Stimulated activated CD8-positive, alpha-beta memory T cell treated with anti-CD3 and anti-CD28 coated beads, Interleukin-7, amount 100 ng/mL, for 48 hours (primary cell): ENCODE measurements at regions not wholly inside any gene's neighbourhood (a gene's known extent, or its start where the extent isn't known, plus 50 kb on each side); places are given as distances from the start of the nearest gene placed in this dataset.

ENCODE experiments used
- DNase-seq, 2 donors: peaks; one replicate each; pipeline ENCODE4 v3.0.0-alpha.2; 2020; ENCODE audit warnings: low read depth in 1 of 2; ENCODE audit errors: extremely low read depth in 1 of 2

DNA sequence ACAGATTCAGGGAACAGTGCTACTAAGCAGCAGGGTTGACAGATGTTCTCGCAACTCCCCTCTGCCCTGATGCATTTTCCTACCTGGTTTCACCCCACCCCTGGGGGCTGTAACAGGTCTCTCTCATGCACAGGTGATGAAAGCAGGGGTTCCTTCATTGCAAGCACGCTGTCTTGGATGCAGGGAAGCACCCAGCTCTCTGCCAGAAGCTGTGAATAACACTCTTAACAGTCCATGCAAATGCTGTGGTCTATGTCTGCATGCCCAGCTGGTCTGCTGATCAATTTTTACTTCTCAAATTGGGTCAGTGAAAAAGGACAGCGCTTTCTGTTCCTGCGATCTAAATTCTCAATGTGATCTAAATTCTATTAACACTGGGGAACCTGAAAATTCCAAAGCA is 246.3 kb upstream of the TSHZ3 start:
- no peak for DNase-seq

DNA sequence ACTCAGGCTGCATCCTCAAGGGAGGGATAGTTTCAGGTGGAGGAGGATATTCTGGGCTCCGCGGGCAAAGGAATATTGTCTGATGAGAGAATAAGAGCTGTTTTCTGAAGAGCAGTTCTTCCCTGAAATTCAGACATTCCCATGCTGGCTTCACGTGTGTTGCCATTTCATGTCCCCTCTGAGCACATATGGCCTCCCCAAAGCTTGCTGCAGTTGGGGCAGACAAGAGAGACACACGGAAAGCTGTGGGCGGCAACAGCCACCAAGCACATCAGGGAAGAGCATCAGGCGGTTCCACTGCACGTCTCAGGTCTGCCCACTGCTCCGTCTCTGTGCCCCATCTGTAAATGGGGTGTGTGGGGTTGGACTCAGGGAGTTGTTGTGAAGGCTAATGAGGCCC is 247.5 kb upstream of the TSHZ3 start:
- DNase-seq: no peak

DNA sequence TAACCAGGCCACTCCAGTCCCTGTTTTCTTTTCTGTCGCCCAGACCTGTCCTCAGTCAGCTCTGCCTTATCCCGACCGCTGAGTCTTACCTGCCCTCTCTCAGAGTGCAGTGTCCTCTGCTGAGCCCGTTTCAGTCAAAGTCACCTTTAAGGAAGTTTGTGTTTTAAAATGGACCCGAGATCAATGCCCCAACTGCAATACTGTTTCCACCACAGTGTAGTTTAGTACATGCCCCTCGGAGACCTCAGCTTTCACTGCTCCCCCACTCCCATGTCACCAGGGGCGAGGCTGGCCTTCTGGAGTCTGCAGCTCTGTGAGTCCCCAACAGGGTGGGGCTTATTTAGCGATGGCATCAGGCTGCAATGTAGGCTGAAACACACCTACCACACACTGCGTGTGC is 248.4 kb upstream of the TSHZ3 start:
- DNase-seq: no peak

DNA sequence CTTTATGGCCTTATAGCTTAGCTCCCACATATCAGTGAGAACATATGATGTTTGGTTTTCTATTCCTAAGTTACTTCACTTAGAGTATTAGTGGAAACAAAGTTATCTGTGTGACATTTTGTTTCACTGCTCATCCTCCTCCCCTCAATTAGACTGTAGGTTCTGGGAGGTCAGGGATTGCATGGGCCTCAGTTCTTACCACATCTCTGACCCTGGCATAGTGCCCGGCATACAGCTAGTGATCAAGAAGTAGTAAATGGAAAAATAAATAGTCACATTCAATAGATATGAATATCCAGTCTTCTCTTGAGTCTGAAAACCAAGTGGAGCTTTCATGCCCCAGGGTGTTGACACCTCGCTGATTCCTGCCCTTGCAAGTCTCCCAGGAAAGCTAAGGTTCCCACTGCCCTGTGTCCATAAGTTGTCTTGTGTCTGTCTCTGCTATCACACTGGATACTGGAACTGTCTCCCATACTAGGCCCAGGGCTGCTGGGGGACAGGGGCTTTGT is 249.5 kb upstream of the TSHZ3 start:
- no peak for DNase-seq

DNA sequence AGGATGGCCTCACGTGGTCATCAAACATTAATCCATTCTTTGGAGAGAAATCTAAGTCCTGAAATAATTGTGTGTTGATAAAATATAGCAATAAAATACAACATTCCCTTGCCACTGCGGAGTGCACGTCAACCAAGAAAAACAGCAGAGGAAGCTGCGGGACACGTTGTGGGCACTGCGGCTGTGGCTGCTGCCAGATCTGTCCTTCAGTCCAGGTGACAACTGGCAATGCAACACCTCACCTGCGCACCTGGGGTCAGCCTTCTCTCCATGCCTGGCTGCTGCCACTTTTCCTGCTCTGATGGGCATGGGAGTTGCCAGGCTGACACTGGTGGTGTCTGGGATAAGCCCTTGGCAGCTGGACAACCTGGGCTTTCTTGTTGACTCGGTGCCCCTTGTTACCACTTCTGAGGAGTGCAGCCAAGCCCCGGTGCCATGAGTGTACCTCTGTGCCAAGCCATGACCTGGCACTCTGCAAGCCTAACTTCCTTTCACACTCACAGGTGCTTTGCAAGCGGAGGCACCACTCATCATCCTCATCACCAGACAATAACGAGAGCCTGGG is 251.6 kb upstream of the TSHZ3 start:
- no peak for DNase-seq

DNA sequence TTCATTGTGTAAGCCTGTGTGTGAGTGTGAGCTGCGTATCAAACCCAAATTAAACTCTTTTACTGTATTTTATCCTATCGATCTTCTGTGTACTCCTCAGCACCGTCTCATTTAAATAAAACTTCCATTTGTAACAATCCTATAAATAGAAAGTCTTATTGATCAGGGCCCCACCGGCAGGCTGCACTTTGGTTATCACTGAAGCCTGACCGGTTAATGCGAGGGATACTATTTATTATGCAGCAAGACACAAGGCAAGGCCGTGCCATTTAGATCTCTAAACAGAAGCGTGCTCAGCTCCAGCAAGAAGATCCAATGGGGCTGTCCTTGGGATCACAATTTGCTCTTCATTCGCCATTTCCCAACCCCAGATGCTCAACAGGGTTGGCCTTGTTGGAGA is 252.6 kb upstream of the TSHZ3 start:
- DNase-seq: no peak

DNA sequence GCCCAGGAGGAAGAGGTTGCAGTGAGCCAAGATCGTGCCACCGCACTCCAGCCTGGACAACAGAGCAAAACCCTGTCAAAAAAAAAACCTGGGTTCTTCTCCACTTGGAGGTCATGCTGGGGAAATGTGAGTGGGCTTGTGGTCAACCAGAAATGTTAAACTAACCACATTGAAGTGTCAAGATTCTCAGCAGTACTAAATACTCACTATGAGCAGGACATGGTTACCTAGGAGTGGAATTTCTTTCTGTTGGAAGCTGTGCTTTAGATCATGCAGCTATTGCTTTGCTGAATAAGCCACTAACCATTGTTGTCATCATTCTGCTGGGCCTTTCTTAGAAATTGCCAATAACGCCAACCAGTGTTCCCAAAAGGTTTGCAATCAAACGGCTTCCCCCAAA is 253.3 kb upstream of the TSHZ3 start:
- no peak for DNase-seq

DNA sequence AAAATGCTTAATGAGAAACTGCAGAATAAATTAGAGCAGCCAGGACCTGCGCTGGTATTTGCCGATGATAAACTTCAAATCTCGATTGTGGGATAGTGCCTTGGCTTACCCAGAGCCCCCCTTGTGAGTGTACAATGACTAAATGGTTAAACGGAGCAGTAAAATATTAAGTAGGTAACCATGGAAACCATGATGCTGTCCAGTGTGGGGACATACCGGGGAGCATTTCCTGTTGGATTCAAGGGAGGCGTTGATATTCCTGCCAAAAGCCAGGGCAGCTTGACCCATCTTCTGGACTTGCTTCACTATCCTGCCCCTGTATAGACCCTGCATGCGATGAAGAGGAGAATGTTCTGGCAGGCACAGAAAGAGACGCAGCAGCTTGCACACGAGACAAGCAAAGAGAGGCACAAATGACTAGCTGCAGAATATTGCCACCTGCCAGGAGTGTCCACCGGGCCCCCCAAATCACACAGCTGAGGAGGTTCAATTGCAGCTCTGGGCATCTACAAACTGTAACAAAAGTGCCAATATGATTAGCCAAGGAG is 255.3 kb upstream of the TSHZ3 start:
- no peak for DNase-seq

DNA sequence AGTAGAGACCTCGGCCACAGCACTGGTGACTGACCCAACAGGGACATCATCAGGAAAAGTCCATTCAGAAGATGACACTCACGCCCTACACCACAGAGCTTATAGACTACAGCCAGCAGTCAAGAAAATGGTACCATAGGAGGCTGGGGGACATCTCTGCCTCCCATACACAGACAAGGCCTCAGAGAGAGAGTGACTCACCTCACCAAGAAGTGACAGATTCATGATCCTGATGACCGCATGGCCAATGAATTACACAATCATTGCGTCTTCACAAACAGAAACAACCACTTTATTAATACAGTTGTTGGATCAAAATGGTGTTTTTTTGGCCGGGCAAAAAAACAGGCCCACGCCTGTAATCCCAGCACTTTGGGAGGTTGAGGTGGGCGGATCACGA is 260.8 kb upstream of the TSHZ3 start:
- no peak for DNase-seq

DNA sequence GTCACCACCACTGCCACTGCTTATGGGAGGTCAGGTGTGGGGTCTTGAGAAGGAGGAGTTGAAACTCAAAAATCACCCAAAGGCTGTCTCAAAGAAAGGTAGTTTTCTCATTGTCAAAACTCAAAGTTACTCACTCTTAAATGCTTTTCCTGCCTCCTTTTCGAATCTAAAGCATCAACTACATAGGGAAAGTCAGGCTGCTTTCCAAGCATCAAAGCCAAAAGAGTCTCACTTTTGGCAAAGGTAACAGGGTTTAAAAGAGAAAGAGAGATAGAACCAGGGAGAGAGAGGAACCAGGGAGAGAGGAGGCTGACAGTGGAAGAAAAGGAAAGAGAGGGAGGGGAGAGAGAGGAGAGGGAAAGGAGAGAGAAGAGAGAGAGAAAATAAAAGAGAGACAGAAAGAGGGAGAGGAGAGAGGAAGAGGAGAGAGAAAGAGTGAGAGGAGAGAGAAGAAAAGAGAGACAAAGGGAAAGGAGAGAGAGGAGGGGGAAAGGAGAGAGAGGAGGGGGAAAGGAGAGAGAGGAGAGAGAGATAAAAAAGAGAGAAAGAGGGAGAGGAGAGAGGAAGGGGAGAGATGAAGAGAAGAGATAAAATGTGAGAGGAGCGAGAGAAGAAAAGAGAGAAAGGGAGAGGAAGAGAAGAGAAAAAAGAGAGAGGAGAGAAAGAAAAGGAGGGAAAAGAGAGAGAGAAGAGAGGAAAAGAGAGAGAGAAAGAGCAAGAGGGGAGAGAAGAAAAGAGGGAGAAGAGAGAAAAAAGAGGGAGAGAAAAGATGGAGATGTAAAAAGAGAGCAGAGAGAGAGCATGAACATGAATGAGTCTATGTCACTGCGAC is 262.0 kb upstream of the TSHZ3 start:
- DNase-seq: no peak

DNA sequence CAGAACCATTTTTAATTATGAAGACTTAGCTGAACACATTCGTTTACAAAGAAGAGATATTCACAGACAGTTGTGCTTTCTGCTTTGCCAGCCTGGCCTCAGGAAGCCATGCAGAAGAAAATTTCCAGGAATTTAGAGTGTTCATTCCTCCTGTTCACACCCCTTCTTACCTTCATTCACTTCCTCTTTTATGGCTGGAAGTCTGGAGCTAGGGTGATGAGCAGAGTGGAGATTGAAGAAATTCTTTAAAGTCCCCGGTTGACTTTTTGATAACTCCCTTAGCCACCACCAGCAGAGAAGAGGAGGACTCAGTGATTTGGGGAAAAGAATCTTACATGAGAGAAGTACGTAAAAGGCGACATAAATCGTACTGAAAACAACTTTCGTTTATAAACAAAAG is 263.6 kb upstream of the TSHZ3 start:
- no peak for DNase-seq

DNA sequence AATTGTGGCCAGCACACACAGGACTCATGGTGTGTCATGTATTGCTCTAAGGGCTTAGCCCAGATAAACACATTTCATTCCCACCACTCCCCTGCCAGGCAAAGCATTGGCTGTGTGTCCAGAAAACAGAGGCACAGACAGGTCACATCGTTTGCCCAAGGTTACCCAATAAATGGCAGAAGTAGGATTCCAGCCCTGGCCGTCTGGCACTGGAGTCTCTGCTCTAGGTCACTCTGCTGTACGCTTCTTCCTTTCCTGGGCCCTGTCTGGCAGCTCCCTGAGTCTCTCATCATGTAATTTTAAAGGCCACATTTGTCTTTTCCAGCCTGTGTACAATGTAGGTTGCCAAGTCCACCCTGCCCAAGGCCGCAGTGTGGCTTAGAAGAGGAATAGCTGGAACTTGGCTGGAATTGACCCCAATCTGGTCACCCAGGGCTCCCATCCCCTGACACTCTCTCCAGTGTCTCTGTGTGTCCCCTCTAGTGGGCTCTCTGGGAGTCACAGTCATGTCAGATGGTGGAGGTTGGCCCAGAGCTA is 264.5 kb upstream of the TSHZ3 start:
- DNase-seq: no peak

DNA sequence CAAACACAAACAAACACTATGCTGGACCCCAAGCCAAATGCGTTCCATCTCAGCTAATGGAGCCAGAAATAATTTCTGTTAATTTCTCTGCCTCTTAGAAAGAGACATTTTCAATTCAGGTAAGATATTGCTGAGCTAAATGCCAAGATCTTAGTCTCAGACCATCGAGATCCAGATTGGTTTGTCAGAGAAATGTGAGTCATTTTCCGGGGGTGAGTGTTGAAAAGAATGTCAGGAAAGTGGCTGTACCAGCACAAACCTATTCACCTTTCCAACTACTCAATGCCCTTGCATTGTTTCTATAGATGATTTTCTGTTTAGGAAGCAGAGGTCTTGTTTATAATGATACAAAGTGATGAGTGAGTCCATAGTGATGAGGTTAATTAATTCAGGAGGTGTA is 266.8 kb upstream of the TSHZ3 start:
- no peak for DNase-seq

DNA sequence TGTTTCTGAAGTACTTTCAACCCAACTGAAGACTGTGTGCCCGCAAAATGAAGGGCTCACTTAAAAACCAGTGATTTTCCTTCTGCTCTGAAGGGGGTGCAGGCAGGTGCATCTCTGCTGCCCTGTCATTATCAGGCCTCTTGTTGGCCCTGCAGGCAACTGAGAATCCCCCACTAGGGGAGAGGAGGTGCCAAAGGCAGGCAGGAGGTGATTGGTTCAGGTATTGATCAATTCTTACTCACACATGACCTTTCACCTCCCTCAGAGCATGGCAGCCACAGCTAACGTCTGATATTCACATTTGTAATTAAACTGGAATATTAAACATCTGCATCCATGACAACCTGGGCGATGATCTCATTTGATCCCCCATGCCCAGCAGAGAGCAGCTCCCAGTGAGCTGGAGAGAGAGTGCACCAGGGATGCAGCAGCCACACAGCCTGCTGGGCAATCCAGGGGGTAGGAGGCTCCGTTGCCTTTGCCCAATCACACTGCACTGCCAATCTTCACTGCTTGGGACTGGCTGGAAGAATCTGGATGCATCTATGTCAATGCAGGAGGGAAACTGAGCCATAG is 267.9 kb upstream of the TSHZ3 start:
- no peak for DNase-seq

DNA sequence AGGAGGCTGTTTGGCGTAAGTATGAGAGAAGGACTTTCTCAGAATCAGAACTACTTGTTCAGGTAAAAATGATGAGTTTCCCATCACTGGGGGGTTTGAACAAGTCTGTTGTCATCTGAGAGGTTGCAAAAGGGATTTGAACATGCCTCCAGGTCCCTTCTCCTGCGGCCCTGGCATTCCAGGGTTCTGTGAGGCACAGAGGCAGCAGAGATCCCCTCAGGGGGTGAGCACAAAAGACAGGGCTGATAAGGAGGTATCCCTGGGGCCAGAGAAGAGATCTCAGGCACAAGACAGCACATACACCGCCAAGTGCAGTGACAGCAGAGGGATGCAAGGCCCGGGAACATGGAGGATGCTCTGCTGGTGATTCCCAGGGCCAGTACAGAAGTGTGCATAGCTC is 275.8 kb upstream of the TSHZ3 start:
- DNase-seq: no peak

DNA sequence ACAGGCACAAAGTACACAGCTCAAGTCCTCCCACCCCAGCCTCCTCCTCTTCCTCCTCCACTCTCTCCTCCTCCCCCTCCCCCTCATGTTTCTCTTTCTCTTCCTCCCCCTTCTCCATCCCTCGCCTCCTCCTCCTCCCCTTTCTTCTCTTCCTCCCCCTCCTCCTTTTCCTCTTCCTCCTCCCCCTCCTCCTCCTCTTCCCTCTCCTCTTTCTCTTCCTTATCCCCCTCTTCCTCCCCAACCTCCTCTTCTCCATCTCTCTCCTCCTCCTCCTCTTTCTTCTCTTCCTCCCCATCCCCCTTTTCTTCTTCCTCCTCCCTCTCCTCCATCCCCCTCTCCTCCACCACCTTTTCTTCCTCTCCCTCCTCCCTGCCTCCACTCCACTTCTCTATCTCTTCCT is 276.3 kb upstream of the TSHZ3 start:
- DNase-seq: no peak

DNA sequence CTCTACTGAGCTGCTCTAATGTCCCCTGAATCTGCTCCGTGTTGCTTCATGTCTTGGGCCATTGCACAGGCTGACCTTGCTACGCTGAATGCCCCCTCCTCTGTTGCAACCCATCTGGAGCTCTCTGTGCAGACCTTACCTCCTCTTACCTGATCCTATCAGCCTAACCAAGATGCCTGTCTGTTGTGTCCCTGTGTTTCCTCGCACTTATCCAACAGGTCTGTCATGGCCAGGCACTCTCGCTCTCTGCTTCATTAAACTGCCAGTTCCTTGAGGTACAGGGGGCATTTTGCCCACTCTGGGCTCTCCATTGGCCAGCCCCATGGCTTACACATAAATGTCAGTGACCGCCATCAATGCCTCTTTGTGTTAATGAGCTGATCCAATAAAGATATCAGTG is 277.7 kb upstream of the TSHZ3 start:
- DNase-seq: no peak

DNA sequence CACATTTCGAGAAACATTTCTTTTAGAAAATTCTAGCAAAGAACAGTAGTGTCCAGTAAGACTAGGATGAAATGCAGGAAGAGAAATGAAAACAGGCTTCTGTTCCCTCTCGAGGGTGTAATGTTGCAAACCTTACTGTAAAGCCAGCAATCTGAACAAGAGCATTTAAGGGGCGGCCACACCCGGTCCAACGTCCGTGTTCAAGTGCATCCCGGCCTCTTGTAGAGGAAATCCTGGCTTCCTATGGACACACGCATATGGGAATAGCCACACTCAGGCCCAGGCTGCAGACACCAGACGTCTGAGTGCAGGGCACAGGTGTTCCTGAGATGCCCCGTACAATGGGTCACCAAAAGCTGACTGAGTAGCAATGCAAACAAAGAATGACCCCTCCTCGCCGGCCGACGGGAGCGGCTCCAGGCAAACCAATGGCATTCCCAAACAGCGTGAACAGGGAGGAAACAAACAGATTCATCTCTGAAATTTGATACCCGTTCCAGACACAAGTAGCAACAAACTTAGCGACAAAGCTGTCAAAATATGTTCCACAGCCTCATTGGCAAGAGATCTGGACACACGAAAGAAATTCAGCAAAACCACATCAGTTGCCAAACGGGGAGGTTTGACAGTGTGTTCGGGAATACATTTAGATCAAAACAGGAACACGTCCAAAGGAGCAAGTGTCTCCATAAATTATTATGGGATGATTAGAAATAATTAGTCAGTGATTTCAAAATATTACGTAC is 278.6 kb upstream of the TSHZ3 start:
- no peak for DNase-seq

DNA sequence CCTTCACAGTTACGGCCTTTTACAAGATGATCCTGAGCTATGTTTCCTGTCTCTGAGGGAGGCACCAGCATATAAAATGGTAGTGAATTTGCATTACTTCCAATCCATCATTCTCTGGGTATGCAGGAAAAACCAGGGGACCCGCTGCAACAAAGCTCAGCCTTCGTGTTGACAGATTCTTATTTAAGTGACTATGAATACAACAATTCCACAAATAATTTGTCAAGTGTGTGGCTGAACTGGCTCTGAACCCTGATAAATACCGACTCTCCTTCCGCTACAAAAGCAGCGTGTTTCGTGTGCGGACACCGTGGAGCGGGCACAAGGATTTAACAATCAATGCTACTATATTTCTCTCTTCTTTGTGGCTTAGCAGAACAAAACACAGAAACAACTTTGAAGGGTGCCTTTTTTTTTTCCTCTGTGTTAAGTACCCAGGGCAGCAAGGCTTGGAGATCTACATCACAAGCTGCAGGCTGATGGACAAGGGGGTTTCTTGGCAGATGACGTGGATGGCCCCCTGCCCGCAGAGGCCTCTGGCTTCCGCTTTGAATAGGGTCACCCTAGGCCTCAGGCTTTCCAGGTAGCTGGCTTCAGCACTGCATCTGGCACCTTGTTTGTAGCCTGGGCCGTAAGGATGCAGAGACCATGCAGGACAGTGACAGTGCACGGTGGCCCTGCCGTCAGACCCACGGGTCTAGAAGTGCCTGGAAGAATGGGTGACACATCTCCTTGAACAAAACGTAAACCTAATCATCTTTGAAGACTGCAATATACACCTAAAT is 280.5 kb upstream of the TSHZ3 start:
- DNase-seq: no peak

DNA sequence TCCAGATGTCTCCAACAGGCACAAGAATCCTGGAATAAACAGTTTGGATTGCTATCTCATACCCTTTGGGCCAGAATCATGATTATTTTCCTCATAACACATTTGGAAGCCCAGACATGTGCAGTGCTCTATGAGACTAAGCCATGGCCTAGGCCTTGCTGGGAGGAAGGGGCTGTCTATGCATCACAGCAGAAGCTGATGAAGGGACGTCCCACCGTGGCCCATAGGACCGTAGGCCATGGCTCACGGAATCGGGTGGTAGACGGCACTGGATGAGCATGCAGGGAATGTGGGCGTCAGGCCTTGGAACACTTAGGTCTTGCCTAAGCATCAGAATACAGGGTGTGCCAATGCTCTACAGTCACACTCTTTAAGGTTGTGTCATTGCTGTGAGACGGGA is 283.8 kb upstream of the TSHZ3 start:
- no peak for DNase-seq
